Right atrium auricular region (tissue), 2 donors: ENCODE measurements at regions not wholly inside any gene's neighbourhood (a gene's known extent, or its start where the extent isn't known, plus 50 kb on each side); places are given as distances from the start of the nearest gene placed in this dataset.

Experiments
- DNase-seq: peaks from one replicate; pipeline ENCODE4 v3.0.0-alpha.2; 2019; ENCODE audit warnings: low spot score
- H3K27ac ChIP-seq, 2 donors: fragments of 200-600 bp; sonication (generic); 1 replicate in 1 of 2; 2 replicates in 1 of 2; pipeline ENCODE4 v1.5.1; 2016 to 2019
- H3K27me3 ChIP-seq, 2 donors: fragments of 200-600 bp; sonication (generic); one replicate each; pipeline versions ENCODE4 v1.5.1 to v1.6.0; 2017 to 2019
- H3K36me3 ChIP-seq: fragments of 200-600 bp; sonication (generic); one replicate; pipeline ENCODE4 v1.5.1; 2016
- H3K4me1 ChIP-seq, 2 donors: fragments of 200-600 bp; sonication (generic); one replicate each; pipeline versions ENCODE4 v1.5.1 to v1.6.0; 2017 to 2019
- H3K4me3 ChIP-seq, 2 donors: fragments of 200-600 bp; sonication (generic); 1 replicate in 1 of 2; 2 replicates in 1 of 2; pipeline ENCODE4 v1.5.1; 2017 to 2019; ENCODE audit warnings: mild to moderate bottlenecking in 1 of 2, moderate library complexity in 1 of 2
- H3K9me3 ChIP-seq, 2 donors: fragments of 200-600 bp; sonication (generic); one replicate each; pipeline ENCODE4 v1.5.1; 2019
- CTCF ChIP-seq, 2 donors: fragments of 200-600 bp; sonication (generic); IDR thresholded peaks; one replicate each; pipeline ENCODE4 v1.5.1; 2019; ENCODE audit warnings: antibody characterized with exemption in 2 of 2

GRCh38 chr5:171649075-171649401 is 136.6 kb upstream of the SMIM23 start:
- H3K36me3 ChIP-seq: no peaks in the 10 kb centered on the region
- no peaks in the 10 kb centered on the region for H3K4me1 ChIP-seq
- TF ChIP-seq CTCF (IDR thresholded peaks at IDR 0.05): no peak
- DNase-seq: no peak
- no peak overlapping the region for H3K27ac ChIP-seq
- H3K4me3 ChIP-seq: no peak overlapping the region
- no peaks in the 10 kb centered on the region for H3K27me3 ChIP-seq
- no peaks in the 10 kb centered on the region for H3K9me3 ChIP-seq

- Histone ChIP-seq H3K27ac (no peak overlapping the region), H3K27me3 (no peaks in the 10 kb centered on the region), H3K4me3 (no peak overlapping the region), H3K4me1 (no peaks in the 10 kb centered on the region), H3K9me3 (no peaks in the 10 kb centered on the region), H3K36me3 (no peaks in the 10 kb centered on the region)
- TF ChIP-seq CTCF (IDR thresholded peaks at IDR 0.05): no peak
- DNase-seq: no peak
Observed at GRCh38 chr5:171650597-171650996, 135.0 kb upstream of the SMIM23 start.

DNA sequence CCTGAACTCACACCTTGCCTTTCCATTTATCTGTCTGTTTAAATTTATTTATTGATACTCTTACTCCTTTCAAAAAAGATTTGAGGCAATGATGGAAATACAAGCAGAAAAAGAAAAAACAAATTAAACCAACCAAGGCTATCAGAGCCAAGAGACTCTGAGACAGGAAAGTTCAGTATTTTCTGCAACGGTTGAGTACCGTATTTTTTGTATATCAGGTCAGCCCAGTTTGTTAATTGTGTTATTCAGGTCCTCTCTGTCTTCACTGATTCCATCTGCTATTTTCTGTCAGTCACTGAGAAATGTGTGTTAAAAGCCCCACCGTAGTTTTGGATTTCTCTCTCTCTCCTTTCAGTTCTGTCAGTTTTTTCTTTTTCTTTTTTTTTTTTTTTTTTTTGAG is 134.5 kb upstream of the SMIM23 start:
- Histone ChIP-seq H3K4me3 (no peak overlapping the region), H3K27ac (no peak overlapping the region), H3K4me1 (no peaks in the 10 kb centered on the region), H3K27me3 (no peaks in the 10 kb centered on the region), H3K9me3 (no peaks in the 10 kb centered on the region), H3K36me3 (no peaks in the 10 kb centered on the region)
- no peak for TF ChIP-seq CTCF (IDR thresholded peaks at IDR 0.05)
- DNase-seq: no peak

DNA sequence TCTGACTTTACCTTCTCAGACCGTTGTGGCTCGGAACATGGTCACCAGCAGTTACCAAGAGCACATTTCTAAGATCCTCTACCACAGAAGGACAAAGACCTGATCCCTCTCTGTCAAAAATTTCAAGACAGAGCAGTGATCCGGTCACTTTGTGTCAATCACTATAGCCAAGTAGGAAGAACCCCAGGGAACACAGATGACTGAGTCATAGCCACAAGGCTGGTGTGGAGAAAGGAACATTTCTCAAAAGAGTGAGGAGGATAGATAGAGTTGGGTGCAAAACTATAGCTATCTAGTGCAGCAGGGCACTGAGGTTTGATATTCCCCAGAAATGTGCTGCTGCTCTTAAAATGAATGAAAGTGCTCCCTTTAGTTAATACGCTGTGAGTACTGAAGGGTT is 130.7 kb upstream of the SMIM23 start:
- Histone ChIP-seq H3K9me3 (no peaks in the 10 kb centered on the region), H3K36me3 (no peaks in the 10 kb centered on the region), H3K4me1 (no peaks in the 10 kb centered on the region), H3K4me3 (no peak overlapping the region), H3K27me3 (no peaks in the 10 kb centered on the region), H3K27ac (no peak overlapping the region)
- DNase-seq: no peak
- no peak for TF ChIP-seq CTCF (IDR thresholded peaks at IDR 0.05)

GRCh38 chr5:171657473-171657872 is 128.1 kb upstream of the SMIM23 start:
- Histone ChIP-seq H3K4me1 (peaks cover 0 to 7% of the 10 kb centered on the region in 2 donors), H3K9me3 (no peaks in the 10 kb centered on the region), H3K4me3 (no peak overlapping the region), H3K36me3 (no peaks in the 10 kb centered on the region), H3K27me3 (no peaks in the 10 kb centered on the region), H3K27ac (no peak overlapping the region)
- DNase-seq: no peak
- no peak for TF ChIP-seq CTCF (IDR thresholded peaks at IDR 0.05)

DNA sequence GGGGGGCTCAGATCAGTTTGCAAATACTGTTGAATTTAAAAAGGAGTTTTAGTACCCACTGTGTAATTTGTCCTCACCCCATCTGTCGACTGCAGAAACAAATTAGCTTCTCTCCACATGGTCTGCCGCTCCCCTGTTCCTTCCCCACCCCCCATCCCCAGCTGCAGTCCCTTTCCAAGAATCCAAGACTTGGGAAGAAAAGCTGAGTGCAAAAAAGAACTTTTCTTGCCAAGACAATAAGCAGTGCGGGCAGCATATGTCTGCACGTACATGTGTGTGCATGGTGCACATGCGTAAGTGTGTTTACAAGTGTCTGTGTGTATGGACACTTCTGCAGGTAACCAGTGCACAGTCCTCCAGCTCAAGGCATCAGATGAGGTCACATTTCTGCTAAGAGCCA is 125.7 kb upstream of the SMIM23 start:
- Histone ChIP-seq H3K4me1 (peaks cover 0 to 7% of the 10 kb centered on the region in 2 donors), H3K4me3 (no peak overlapping the region), H3K27me3 (no peaks in the 10 kb centered on the region), H3K9me3 (no peaks in the 10 kb centered on the region), H3K27ac (no peak overlapping the region), H3K36me3 (no peaks in the 10 kb centered on the region)
- no peak for TF ChIP-seq CTCF (IDR thresholded peaks at IDR 0.05)
- DNase-seq: peak; percentile 40
